Spleen (tissue), 11 donors: ENCODE measurements at regions not wholly inside any gene's neighbourhood (a gene's known extent, or its start where the extent isn't known, plus 50 kb on each side); places are given as distances from the start of the nearest gene placed in this dataset.
"Not testable (repeated sequence)": the region's sequence is repeated elsewhere in the genome, so short reads cannot be mapped to it uniquely, and the experiment has no call there.

Experiments
- DNase-seq: peaks from one replicate; pipeline ENCODE4 v3.0.0-alpha.2; 2020
- H3K27ac ChIP-seq, 8 donors: fragments of 200-600 bp; sonication (generic) in 7 of 8; 1 replicate in 4 of 8; 2 replicates in 4 of 8; pipeline versions ENCODE4 v1.5.0 to v1.8.0; 2016 to 2021; ENCODE audit warnings: inconsistent platforms in 4 of 8, mild to moderate bottlenecking in 4 of 8, moderate library complexity in 1 of 8
- H3K27me3 ChIP-seq, 7 donors: fragments of 200-600 bp; sonication (generic) in 6 of 7; replicated peaks in 1 of 7; 1 replicate in 4 of 7; 2 replicates in 3 of 7; pipeline versions ENCODE4 v1.5.0 to v1.8.0; 2016 to 2021; ENCODE audit warnings: inconsistent platforms in 3 of 7, mild to moderate bottlenecking in 1 of 7
- H3K36me3 ChIP-seq, 6 donors: fragments of 200-600 bp; sonication (generic) in 5 of 6; 1 replicate in 4 of 6; 2 replicates in 2 of 6; pipeline versions ENCODE4 v1.5.0 to v1.8.0; 2016 to 2021; ENCODE audit warnings: inconsistent platforms in 2 of 6
- H3K4me1 ChIP-seq, 6 donors: fragments of 200-600 bp; sonication (generic) in 5 of 6; 1 replicate in 3 of 6; 2 replicates in 3 of 6; pipeline versions ENCODE4 v1.5.0 to v1.8.0; 2016 to 2021; ENCODE audit warnings: inconsistent platforms in 3 of 6
- H3K4me3 ChIP-seq, 8 donors: fragments of 200-600 bp; sonication (generic) in 7 of 8; 1 replicate in 4 of 8; 2 replicates in 4 of 8; pipeline versions ENCODE4 v1.5.0 to v1.8.0; 2016 to 2021; ENCODE audit warnings: inconsistent platforms in 4 of 8, mild to moderate bottlenecking in 4 of 8, moderate library complexity in 2 of 8
- H3K9me3 ChIP-seq, 8 donors: fragments of 200-600 bp; sonication (generic) in 7 of 8; 1 replicate in 4 of 8; 2 replicates in 4 of 8; pipeline versions ENCODE4 v1.5.0 to v1.8.0; 2016 to 2021; ENCODE audit warnings: inconsistent platforms in 4 of 8
- POLR2A ChIP-seq, 3 donors: fragments of 450-650 bp; IDR thresholded peaks; one replicate each; pipeline ENCODE4 v1.5.1; 2017; ENCODE audit warnings: antibody characterized with exemption in 3 of 3, mild to moderate bottlenecking in 1 of 3
- POLR2AphosphoS5 ChIP-seq, 3 donors: sonication (generic); formaldehyde crosslinking; IDR thresholded peaks; one replicate each; pipeline ENCODE4 v1.5.1; 2017; ENCODE audit warnings: antibody characterized with exemption in 3 of 3
- WGBS, 5 donors: extraction: QIAGEN DNeasy Blood & Tissue Kit in 3 of 5; methylation state at CpG; one replicate each; pipeline versions ENCODE4 v1.1.5 to v1.1.7; 2013 to 2018; 5-methylcytosine and 5-hydroxymethylcytosine counted together
- intact Hi-C: fragments of 100-400 bp; cut with DNase I; formaldehyde crosslinking; loops from one replicate; pipeline ENCODE4 v1.15.0; 2023; ENCODE audit warnings: low total_unique reads
- TF ChIP-seq, protein P1 (sequence below), 11 experiments: fragments of 200-600 bp in 7 of 11; fragments of 450-650 bp in 4 of 11; sonication (generic) in 4 of 11; IDR thresholded peaks in 8 of 11; conservative IDR thresholded peaks in 3 of 11; 1 replicate in 7 of 11; 2 replicates in 4 of 11; pipeline versions ENCODE4 v1.4.0 to v1.8.0; 2016 to 2021; ENCODE audit warnings: antibody characterized with exemption in 11 of 11, inconsistent platforms in 4 of 11, mild to moderate bottlenecking in 1 of 11
- donor health status: healthy with polysubstance abuse.
- donor health status: DM: no; HTN: no; CAD: no; lungs with moderate emphysema.
- donor health status: DM: no; HTN: no; CAD: no.
- donor health status: Bipolar disorder and iron deficiency.
- donor health status: healthy.
- donor health status: DM: no; HTN: no; CAD: no.
- donor health status: DM: yes; HTN: yes; CAD: no.

GRCh38 chr11:134499990-134500389 lies 87.9 kb upstream of the B3GAT1 start:
- H3K4me1 ChIP-seq = no peaks in the 10 kb centered on the region
- peak; percentile 52 for DNase-seq
- H3K36me3 ChIP-seq = no peaks in the 10 kb centered on the region
- peaks cover 0 to 44% (median 0%) of the 10 kb centered on the region in 7 donors for H3K27me3 ChIP-seq
- H3K9me3 ChIP-seq = peaks cover 0 to 12% (median 0%) of the 10 kb centered on the region in 8 donors
- H3K27ac ChIP-seq = no peak overlapping the region
- intact Hi-C loops = no loop called here
- no peak overlapping the region for H3K4me3 ChIP-seq
- 77 to 80% (median 78%) methylated on average over 8 of the region's 8 CpGs for WGBS, 5 donors
- TF ChIP-seq POLR2AphosphoS5 (IDR thresholded peaks at IDR 0.05) (no peak), POLR2A (IDR thresholded peaks at IDR 0.05) (no peak)
- TF ChIP-seq, protein P1, sequence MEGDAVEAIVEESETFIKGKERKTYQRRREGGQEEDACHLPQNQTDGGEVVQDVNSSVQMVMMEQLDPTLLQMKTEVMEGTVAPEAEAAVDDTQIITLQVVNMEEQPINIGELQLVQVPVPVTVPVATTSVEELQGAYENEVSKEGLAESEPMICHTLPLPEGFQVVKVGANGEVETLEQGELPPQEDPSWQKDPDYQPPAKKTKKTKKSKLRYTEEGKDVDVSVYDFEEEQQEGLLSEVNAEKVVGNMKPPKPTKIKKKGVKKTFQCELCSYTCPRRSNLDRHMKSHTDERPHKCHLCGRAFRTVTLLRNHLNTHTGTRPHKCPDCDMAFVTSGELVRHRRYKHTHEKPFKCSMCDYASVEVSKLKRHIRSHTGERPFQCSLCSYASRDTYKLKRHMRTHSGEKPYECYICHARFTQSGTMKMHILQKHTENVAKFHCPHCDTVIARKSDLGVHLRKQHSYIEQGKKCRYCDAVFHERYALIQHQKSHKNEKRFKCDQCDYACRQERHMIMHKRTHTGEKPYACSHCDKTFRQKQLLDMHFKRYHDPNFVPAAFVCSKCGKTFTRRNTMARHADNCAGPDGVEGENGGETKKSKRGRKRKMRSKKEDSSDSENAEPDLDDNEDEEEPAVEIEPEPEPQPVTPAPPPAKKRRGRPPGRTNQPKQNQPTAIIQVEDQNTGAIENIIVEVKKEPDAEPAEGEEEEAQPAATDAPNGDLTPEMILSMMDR (IDR thresholded peaks at IDR 0.05 in 8 of 11, conservative IDR thresholded peaks at IDR 0.05 in 3 of 11) = no peak

- intact Hi-C loops = no loop called here
- no peaks in the 10 kb centered on the region for H3K36me3 ChIP-seq
- peaks cover 0 to 24% (median 6%) of the 10 kb centered on the region in 8 donors for H3K9me3 ChIP-seq
- peak; percentile 53 for DNase-seq
- H3K27me3 ChIP-seq = peaks cover 0 to 31% (median 0%) of the 10 kb centered on the region in 7 donors
- TF ChIP-seq POLR2AphosphoS5 (IDR thresholded peaks at IDR 0.05) (no peak), POLR2A (IDR thresholded peaks at IDR 0.05) (no peak)
- TF ChIP-seq, protein P1 (IDR thresholded peaks at IDR 0.05 in 8 of 11, conservative IDR thresholded peaks at IDR 0.05 in 3 of 11) = no peak
- H3K4me1 ChIP-seq = no peaks in the 10 kb centered on the region
- H3K27ac ChIP-seq = no peak overlapping the region
- WGBS, 5 donors = 81 to 94% (median 89%) methylated on average over 13 to 19 of the region's 19 CpGs
- H3K4me3 ChIP-seq = no peak overlapping the region
These were observed 86.5 kb upstream of the B3GAT1 start for GRCh38 chr11:134498326-134499139.

DNA sequence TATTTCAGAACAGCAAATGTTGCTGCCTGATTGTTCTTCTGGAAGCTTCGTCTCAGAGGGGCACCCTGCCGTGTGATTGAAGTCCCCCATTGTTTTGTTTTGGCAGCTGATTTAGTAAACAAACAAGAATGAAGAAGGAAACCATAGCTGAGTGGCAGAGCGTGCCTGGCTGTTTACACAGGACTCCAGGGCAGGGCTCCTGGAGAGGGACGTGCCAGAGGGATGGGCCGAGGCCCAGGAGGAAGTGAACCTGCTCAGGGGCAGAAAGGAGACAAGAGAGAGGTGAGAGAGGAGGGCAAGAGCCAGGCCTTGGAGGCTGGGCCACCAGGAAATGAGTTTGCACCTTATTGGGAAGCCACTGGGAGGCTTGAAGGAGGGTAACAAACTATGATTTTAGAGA lies 85.5 kb upstream of the B3GAT1 start:
- WGBS, 5 donors = 16 to 37% (median 32%) methylated on average over 5 of the region's 5 CpGs
- Histone ChIP-seq H3K4me1 (no peaks in the 10 kb centered on the region), H3K9me3 (peaks cover 0 to 28% (median 6%) of the 10 kb centered on the region in 8 donors), H3K4me3 (no peak overlapping the region), H3K36me3 (no peaks in the 10 kb centered on the region), H3K27me3 (peaks cover 0 to 27% (median 0%) of the 10 kb centered on the region in 7 donors), H3K27ac (no peak overlapping the region)
- TF ChIP-seq POLR2AphosphoS5 (IDR thresholded peaks at IDR 0.05) (no peak), POLR2A (IDR thresholded peaks at IDR 0.05) (no peak)
- TF ChIP-seq, protein P1 (IDR thresholded peaks at IDR 0.05 in 8 of 11, conservative IDR thresholded peaks at IDR 0.05 in 3 of 11) = no peak
- DNase-seq = peak; percentile 59
- intact Hi-C loops = no loop called here

GRCh38 chr11:134496058-134496457 lies 84.0 kb upstream of the B3GAT1 start:
- H3K4me1 ChIP-seq, H3K27ac ChIP-seq, intact Hi-C loops, H3K4me3 ChIP-seq, DNase-seq, H3K36me3 ChIP-seq: not testable (repeated sequence)
- WGBS, 5 donors = 73 to 85% (median 74%) methylated on average over 2 of the region's 2 CpGs
- Histone ChIP-seq H3K9me3 (peaks cover 0 to 33% (median 7%) of the 10 kb centered on the region in 8 donors), H3K27me3 (peaks cover 0 to 13% (median 0%) of the 10 kb centered on the region in 7 donors)

DNA sequence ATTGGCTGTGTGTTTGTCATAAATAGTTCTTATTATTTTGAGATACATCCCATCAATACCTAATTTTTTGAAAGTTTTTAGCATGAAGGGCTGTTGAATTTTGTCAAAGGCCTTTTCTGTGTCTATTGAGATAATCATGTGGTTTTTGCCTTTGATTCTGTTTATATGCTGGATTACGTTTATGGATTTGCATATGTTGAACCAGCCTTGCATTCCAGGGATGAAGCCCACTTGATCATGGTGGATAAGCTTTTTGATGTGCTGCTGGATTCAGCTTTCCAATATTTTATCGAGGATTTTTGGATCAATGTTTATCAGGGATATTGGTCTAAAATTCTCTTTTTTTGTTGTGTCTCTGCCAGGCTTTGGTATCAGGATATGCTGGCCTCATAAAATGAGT lies 82.4 kb upstream of the B3GAT1 start:
- 71 to 93% (median 77%) methylated on average over 2 of the region's 2 CpGs for WGBS, 5 donors

GRCh38 chr11:134492411-134492810 lies 80.4 kb upstream of the B3GAT1 start:
- intact Hi-C loops, H3K27ac ChIP-seq, H3K36me3 ChIP-seq, H3K27me3 ChIP-seq, H3K4me3 ChIP-seq, H3K4me1 ChIP-seq, DNase-seq: not testable (repeated sequence)
- WGBS, 5 donors = 82 to 100% (median 94%) methylated on average over 2 of the region's 2 CpGs
- H3K9me3 ChIP-seq = peaks cover 0 to 33% (median 7%) of the 10 kb centered on the region in 8 donors

More for the DNA sequence above, 82.4 kb upstream of the B3GAT1 start:
- H3K4me1 ChIP-seq, intact Hi-C loops, H3K4me3 ChIP-seq, H3K27ac ChIP-seq, H3K36me3 ChIP-seq, DNase-seq: not testable (repeated sequence)
- Histone ChIP-seq H3K27me3 (peaks cover 0 to 13% (median 0%) of the 10 kb centered on the region in 7 donors), H3K9me3 (peaks cover 0 to 33% (median 7%) of the 10 kb centered on the region in 8 donors)
